ENCODE measurements at regions not wholly inside any gene's neighbourhood (a gene's known extent, or its start where the extent isn't known, plus 50 kb on each side); places are given as distances from the start of the nearest gene placed in this dataset.

GRCh38 chr7:32131091-32131490 is 60.9 kb upstream of the PDE1C start:
- DNase-seq, result no peak

- DNase-seq, result no peak
These were observed 56.6 kb upstream of the PDE1C start for GRCh38 chr7:32126843-32127242.

Measured in activated CD8-positive, alpha-beta memory T cell treated with anti-CD3 and anti-CD28 coated beads, Interleukin-2, amount 50 U/mL, for 4 hours (primary cell).